DND-41 (cell line): ENCODE measurements at regions not wholly inside any gene's neighbourhood (a gene's known extent, or its start where the extent isn't known, plus 50 kb on each side); places are given as distances from the start of the nearest gene placed in this dataset.

Experiments used
- ATAC-seq: fragments of 200-7000 bp; cut with Tn5 transposase; 3 replicates; pipeline ENCODE4 v1.9.1; 2021; ENCODE audit warnings: low read depth; ENCODE audit not compliant: insufficient read depth
- DNase-seq: peaks from one replicate; pipeline ENCODE4 v3.0.0-alpha.2; 2020
- H2AFZ ChIP-seq: 2 replicates; pipeline ENCODE4 v1.6.0; 2012; ENCODE audit warnings: low read depth, low read length
- H3K27ac ChIP-seq: 2 replicates; pipeline ENCODE4 v1.5.1; 2012; ENCODE audit warnings: low read length, inconsistent platforms
- H3K27me3 ChIP-seq: fragments of 200-600 bp; sonication (generic); 2 replicates; pipeline ENCODE4 v1.6.0; 2012; ENCODE audit warnings: low read length, mild to moderate bottlenecking, inconsistent platforms; ENCODE audit not compliant: insufficient read depth, poor library complexity
- H3K36me3 ChIP-seq: 2 replicates; pipeline ENCODE4 v1.5.1; 2012; ENCODE audit warnings: low read length, inconsistent platforms; ENCODE audit not compliant: insufficient read depth
- H3K4me1 ChIP-seq: 2 replicates; pipeline ENCODE4 v1.5.1; 2012; ENCODE audit warnings: mild to moderate bottlenecking, low read length; ENCODE audit not compliant: insufficient read depth
- H3K4me2 ChIP-seq: 2 replicates; pipeline ENCODE4 v1.6.0; 2012; ENCODE audit warnings: mild to moderate bottlenecking, moderate library complexity, low read length, inconsistent platforms; ENCODE audit not compliant: insufficient read depth
- H3K4me3 ChIP-seq, 2 experiments: fragments of 200-600 bp in 1 of 2; shearing (Covaris generic) in 1 of 2; 2 replicates each; pipeline ENCODE4 v1.5.1; 2012 to 2016; ENCODE audit warnings: inconsistent platforms in 2 of 2, low read length in 2 of 2, mild to moderate bottlenecking in 2 of 2, low read depth in 1 of 2, moderate library complexity in 1 of 2
- H3K79me2 ChIP-seq: 2 replicates; pipeline ENCODE4 v1.6.0; 2012; ENCODE audit warnings: low read length, inconsistent platforms; ENCODE audit not compliant: insufficient read depth
- H3K9ac ChIP-seq: 2 replicates; pipeline ENCODE4 v1.6.0; 2012; ENCODE audit warnings: low read depth, mild to moderate bottlenecking, inconsistent platforms, low read length, moderate library complexity
- H3K9me3 ChIP-seq: 2 replicates; pipeline ENCODE4 v1.5.1; 2012; ENCODE audit warnings: low read length, moderate library complexity, mild to moderate bottlenecking, inconsistent platforms; ENCODE audit not compliant: insufficient read depth, severe bottlenecking
- H4K20me1 ChIP-seq: 2 replicates; pipeline ENCODE4 v1.6.0; 2012; ENCODE audit warnings: low read length; ENCODE audit not compliant: insufficient read depth
- CTCF ChIP-seq: IDR thresholded peaks from 2 replicates; pipeline ENCODE4 v1.5.1; 2012; ENCODE audit warnings: borderline replicate concordance, low read length, moderate library complexity, mild to moderate bottlenecking; ENCODE audit not compliant: poor library complexity, severe bottlenecking; ENCODE audit errors: extremely low read depth
- EZH2 ChIP-seq: IDR thresholded peaks from 3 replicates; pipeline ENCODE4 v1.6.1; 2012; ENCODE audit warnings: borderline replicate concordance, low read depth, mild to moderate bottlenecking, moderate library complexity, low read length, inconsistent platforms; ENCODE audit not compliant: severe bottlenecking

GRCh38 chr13:91169321-91170050, 178.0 kb upstream of the MIR17HG start:
- Histone ChIP-seq H3K79me2 (no peaks in the 10 kb centered on the region), H3K4me2 (no peak overlapping the region), H3K27me3 (no peaks in the 10 kb centered on the region), H3K4me3 (no peak overlapping the region), H2AFZ (no peak overlapping the region), H4K20me1 (no peaks in the 10 kb centered on the region), H3K36me3 (no peaks in the 10 kb centered on the region), H3K27ac (no peak overlapping the region), H3K9ac (no peak overlapping the region), H3K9me3 (no peaks in the 10 kb centered on the region), H3K4me1 (no peaks in the 10 kb centered on the region)
- DNase-seq (no peak), ATAC-seq (no peak)
- TF ChIP-seq EZH2 (no peak), CTCF (no peak)

- H3K4me3 ChIP-seq, result no peak overlapping the region
- no peaks in the 10 kb centered on the region for H3K9me3 ChIP-seq
- no peaks in the 10 kb centered on the region for H3K27me3 ChIP-seq
- no peak for ATAC-seq
- no peak overlapping the region for H2AFZ ChIP-seq
- H3K4me2 ChIP-seq, result no peak overlapping the region
- H4K20me1 ChIP-seq, result no peaks in the 10 kb centered on the region
- no peak for DNase-seq
- H3K27ac ChIP-seq, result no peak overlapping the region
- H3K36me3 ChIP-seq, result no peaks in the 10 kb centered on the region
- H3K4me1 ChIP-seq, result no peaks in the 10 kb centered on the region
- H3K9ac ChIP-seq, result no peak overlapping the region
- H3K79me2 ChIP-seq, result no peaks in the 10 kb centered on the region
- no peak for TF ChIP-seq CTCF
- no peak for TF ChIP-seq EZH2
Measured at GRCh38 chr13:91172160-91172559, 175.3 kb upstream of the MIR17HG start.

GRCh38 chr13:91174886-91175501, 172.5 kb upstream of the MIR17HG start:
- no peak overlapping the region for H3K4me2 ChIP-seq
- H3K9ac ChIP-seq, result no peak overlapping the region
- no peaks in the 10 kb centered on the region for H3K79me2 ChIP-seq
- H3K36me3 ChIP-seq, result no peaks in the 10 kb centered on the region
- H4K20me1 ChIP-seq, result no peaks in the 10 kb centered on the region
- no peaks in the 10 kb centered on the region for H3K4me1 ChIP-seq
- H3K4me3 ChIP-seq, result no peak overlapping the region
- no peak overlapping the region for H2AFZ ChIP-seq
- TF ChIP-seq CTCF (no peak), EZH2 (no peak)
- no peak overlapping the region for H3K27ac ChIP-seq
- DNase-seq (no peak), ATAC-seq (no peak)
- H3K27me3 ChIP-seq, result no peaks in the 10 kb centered on the region
- no peaks in the 10 kb centered on the region for H3K9me3 ChIP-seq
